Left ventricle myocardium inferior (tissue), 1 donor: ENCODE measurements at regions not wholly inside any gene's neighbourhood (a gene's known extent, or its start where the extent isn't known, plus 50 kb on each side); places are given as distances from the start of the nearest gene placed in this dataset.

Experiments used
- DNase-seq: peaks from one replicate; pipeline ENCODE4 v3.0.0-alpha.2; 2020
- H3K27ac ChIP-seq: fragments of 200-600 bp; replicated peaks from 2 replicates; pipeline ENCODE4 v1.8.0; 2021
- H3K27me3 ChIP-seq: fragments of 200-600 bp; 2 replicates; pipeline ENCODE4 v1.8.0; 2021; ENCODE audit warnings: low read depth
- H3K36me3 ChIP-seq: fragments of 200-600 bp; 2 replicates; pipeline ENCODE4 v1.8.0; 2021
- H3K4me1 ChIP-seq: fragments of 200-600 bp; 2 replicates; pipeline ENCODE4 v1.8.0; 2021
- H3K4me3 ChIP-seq: fragments of 200-600 bp; 2 replicates; pipeline ENCODE4 v1.8.0; 2021; ENCODE audit warnings: mild to moderate bottlenecking, moderate library complexity
- H3K9me3 ChIP-seq: fragments of 200-600 bp; replicated peaks from 2 replicates; pipeline ENCODE4 v1.8.0; 2021
- intact Hi-C: fragments of 100-400 bp; cut with micrococcal nuclease; formaldehyde crosslinking; loops from one replicate; pipeline ENCODE4 v1.11.0; 2022
- TF ChIP-seq, protein P1 (sequence below): fragments of 200-600 bp; IDR thresholded peaks from 2 replicates; pipeline ENCODE4 v1.8.0; 2021; ENCODE audit warnings: antibody characterized with exemption, mild to moderate bottlenecking, borderline replicate concordance
- donor health status: DM: no; HTN: yes; CAD: no; lungs with severe emphysema.

DNA sequence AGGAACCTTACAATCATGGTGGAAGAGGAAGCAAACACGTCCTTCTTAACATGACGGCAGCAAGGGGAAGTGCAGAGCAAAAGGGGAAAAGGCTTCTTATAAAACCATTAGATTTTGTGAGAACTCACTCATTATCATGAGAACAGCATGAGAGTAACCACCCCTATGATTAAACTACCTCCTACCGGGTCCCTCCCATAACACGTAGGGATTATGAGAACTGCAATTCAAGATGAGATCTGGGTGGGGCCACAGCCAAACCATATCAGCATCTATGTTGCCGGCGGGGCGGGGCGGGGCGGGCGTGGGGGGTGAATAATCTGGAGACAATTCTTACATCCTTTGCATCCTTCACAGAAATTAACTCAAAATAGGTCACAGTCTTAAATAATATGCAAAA is 58.8 kb upstream of the GFPT2 start:
- H3K9me3 ChIP-seq, result peaks cover 41% of the 10 kb centered on the region
- no peaks in the 10 kb centered on the region for H3K36me3 ChIP-seq
- intact Hi-C loops, result no loop called here
- no peak overlapping the region for H3K27ac ChIP-seq
- no peak overlapping the region for H3K4me3 ChIP-seq
- no peaks in the 10 kb centered on the region for H3K4me1 ChIP-seq
- TF ChIP-seq, protein P1, sequence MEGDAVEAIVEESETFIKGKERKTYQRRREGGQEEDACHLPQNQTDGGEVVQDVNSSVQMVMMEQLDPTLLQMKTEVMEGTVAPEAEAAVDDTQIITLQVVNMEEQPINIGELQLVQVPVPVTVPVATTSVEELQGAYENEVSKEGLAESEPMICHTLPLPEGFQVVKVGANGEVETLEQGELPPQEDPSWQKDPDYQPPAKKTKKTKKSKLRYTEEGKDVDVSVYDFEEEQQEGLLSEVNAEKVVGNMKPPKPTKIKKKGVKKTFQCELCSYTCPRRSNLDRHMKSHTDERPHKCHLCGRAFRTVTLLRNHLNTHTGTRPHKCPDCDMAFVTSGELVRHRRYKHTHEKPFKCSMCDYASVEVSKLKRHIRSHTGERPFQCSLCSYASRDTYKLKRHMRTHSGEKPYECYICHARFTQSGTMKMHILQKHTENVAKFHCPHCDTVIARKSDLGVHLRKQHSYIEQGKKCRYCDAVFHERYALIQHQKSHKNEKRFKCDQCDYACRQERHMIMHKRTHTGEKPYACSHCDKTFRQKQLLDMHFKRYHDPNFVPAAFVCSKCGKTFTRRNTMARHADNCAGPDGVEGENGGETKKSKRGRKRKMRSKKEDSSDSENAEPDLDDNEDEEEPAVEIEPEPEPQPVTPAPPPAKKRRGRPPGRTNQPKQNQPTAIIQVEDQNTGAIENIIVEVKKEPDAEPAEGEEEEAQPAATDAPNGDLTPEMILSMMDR, result no peak
- no peak for DNase-seq
- H3K27me3 ChIP-seq, result no peaks in the 10 kb centered on the region

DNA sequence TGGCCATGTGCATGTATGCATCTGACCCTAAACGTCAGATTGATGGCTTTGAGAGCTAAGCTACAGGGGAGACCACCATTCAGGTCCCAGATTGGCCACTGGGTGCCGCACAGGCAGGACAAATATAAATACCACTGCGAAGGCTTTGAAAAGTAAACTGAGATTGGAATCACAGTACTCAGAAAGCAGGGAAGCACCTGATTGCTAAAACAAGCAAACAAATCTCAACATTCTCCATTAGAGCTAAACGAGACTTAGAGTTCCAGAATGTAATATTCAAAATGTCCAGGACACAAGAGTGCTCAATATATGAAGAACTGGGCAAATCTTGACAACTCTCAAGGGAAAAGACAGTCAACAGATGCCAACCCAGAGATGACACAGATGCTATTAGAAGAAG is 61.0 kb upstream of the GFPT2 start:
- Histone ChIP-seq H3K36me3 (no peaks in the 10 kb centered on the region), H3K4me3 (no peak overlapping the region), H3K27ac (no peak overlapping the region), H3K9me3 (peaks cover 41% of the 10 kb centered on the region), H3K4me1 (no peaks in the 10 kb centered on the region), H3K27me3 (no peaks in the 10 kb centered on the region)
- no peak for DNase-seq
- intact Hi-C loops, result no loop called here
- TF ChIP-seq, protein P1, result no peak

DNA sequence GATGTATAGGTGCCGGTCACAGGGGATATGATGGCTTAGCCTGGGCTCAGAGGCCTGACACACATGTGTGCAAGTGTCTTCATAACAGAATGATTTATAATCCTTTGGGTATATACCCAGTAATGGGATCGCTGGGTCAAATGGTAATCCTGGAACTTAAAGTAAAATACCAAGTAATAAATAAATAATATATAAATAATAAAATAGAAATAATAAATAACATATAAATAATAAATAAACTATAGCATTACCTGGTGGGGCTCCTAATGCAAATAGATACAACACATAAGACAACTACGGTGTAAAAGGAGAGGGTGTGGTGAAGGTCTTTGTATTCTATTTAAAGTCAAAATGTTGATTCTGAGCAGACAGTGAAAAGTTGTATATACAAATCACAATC is 68.5 kb upstream of the GFPT2 start:
- TF ChIP-seq, protein P1, result no peak
- no peak overlapping the region for H3K27ac ChIP-seq

DNA sequence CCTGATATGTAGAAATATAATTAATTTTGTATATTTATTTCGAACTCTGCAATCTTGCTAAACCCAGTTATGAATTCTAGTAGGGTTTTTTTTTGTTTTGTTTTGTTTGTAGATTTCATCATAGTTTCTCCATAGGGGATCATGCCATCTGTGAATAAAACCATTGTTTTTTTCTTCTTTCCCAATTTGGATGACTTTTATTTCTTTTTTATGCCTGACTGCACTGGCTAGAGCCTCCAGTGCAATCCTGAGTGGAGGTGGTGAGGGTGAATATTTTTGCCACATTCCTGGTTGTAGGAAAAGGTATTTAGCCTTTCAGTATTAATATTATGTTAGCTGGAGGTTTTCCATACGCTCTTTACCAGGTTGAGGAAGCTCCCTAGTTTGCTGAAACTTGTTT is 70.0 kb upstream of the GFPT2 start:
- TF ChIP-seq, protein P1, result no peak
- no peak overlapping the region for H3K4me3 ChIP-seq
- no peaks in the 10 kb centered on the region for H3K36me3 ChIP-seq
- H3K27me3 ChIP-seq, result no peaks in the 10 kb centered on the region
- H3K27ac ChIP-seq, result no peak overlapping the region
- H3K4me1 ChIP-seq, result no peaks in the 10 kb centered on the region
- DNase-seq, result no peak
- H3K9me3 ChIP-seq, result no peaks in the 10 kb centered on the region
- intact Hi-C loops, result no loop called here

More for the DNA sequence above, 68.5 kb upstream of the GFPT2 start:
- Histone ChIP-seq H3K27me3 (no peaks in the 10 kb centered on the region), H3K4me3 (no peak overlapping the region), H3K9me3 (no peaks in the 10 kb centered on the region), H3K4me1 (no peaks in the 10 kb centered on the region), H3K36me3 (no peaks in the 10 kb centered on the region)
- intact Hi-C loops, result no loop called here
- no peak for DNase-seq

DNA sequence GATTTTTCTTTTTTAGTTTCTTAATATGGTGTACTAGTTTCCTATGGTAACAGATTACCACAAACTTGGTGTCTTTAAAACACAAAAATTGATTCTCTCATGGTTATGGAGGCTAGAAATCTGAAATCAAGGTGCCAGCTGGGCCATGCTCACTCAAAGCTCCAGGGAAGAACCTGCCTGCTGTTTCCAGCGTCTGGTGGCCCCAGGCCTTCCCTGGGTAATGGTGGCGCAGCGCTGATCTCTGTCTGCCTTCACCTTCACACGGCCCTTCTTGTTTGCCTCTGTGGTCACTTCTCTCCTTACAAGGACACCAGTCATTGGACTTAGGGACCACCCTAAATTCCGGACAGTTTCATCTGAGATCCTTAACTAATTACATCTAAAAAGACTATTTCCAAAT is 70.5 kb upstream of the GFPT2 start:
- no peaks in the 10 kb centered on the region for H3K36me3 ChIP-seq
- TF ChIP-seq, protein P1, result no peak
- H3K9me3 ChIP-seq, result no peaks in the 10 kb centered on the region
- H3K4me1 ChIP-seq, result no peaks in the 10 kb centered on the region
- no peak overlapping the region for H3K4me3 ChIP-seq
- no peak for DNase-seq
- H3K27me3 ChIP-seq, result no peaks in the 10 kb centered on the region
- no peak overlapping the region for H3K27ac ChIP-seq
- intact Hi-C loops, result no loop called here

DNA sequence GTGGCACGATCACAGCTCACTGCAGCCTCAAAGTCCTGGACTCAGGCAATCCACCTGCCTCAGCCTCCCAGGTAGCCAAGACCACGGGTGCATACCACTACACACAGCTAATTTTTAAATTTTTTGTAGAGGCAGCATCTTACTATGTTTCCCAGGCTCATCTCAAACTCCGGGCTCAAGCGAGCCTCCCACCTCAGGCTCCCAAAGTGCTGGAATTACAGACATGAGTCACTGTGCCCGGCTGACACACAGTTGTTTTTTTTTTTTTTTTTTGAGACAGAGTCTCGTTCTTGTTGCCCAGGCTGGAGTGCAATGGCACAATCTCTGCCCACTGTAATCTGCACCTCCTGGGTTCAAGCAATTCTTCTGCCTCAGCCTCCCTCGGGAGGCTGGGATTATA is 70.1 kb upstream of the CNOT6 start:
- DNase-seq, result no peak
- no peak overlapping the region for H3K27ac ChIP-seq
- no peaks in the 10 kb centered on the region for H3K27me3 ChIP-seq
- intact Hi-C loops, result no loop called here
- TF ChIP-seq, protein P1, result no peak
- H3K36me3 ChIP-seq, result no peaks in the 10 kb centered on the region
- H3K4me1 ChIP-seq, result no peaks in the 10 kb centered on the region
- H3K9me3 ChIP-seq, result no peaks in the 10 kb centered on the region
- no peak overlapping the region for H3K4me3 ChIP-seq
